A673 (cell line): ENCODE measurements at regions not wholly inside any gene's neighbourhood (a gene's known extent, or its start where the extent isn't known, plus 50 kb on each side); places are given as distances from the start of the nearest gene placed in this dataset.
"Not testable (repeated sequence)": the region's sequence is repeated elsewhere in the genome, so short reads cannot be mapped to it uniquely, and the experiment has no call there.

Experiments
- BruUV-seq: library from RNA; stranded (reverse); fragments of 400-500 nt; replicated peaks from 2 replicates; lab custom pipeline; 2021; lab: Mats Ljungman, UMichigan
- CTCF ChIA-PET: fragments of 300-600 bp; sonication (Branson Sonifier 250); formaldehyde crosslinking; loops from one replicate; lab custom pipeline; 2022; ENCODE audit warnings: antibody characterized with exemption; lab: Charles Lee
- POLR2A ChIA-PET: fragments of 300-600 bp; sonication (Branson Sonifier 250); formaldehyde crosslinking; loops from one replicate; lab custom pipeline; 2022; ENCODE audit warnings: antibody characterized with exemption; ENCODE audit not compliant: low non-redundant PET; lab: Charles Lee
- DNase-seq: peaks from one replicate; pipeline ENCODE4 v3.0.0-alpha.2; 2015; ENCODE audit warnings: low spot score
- H3K27ac ChIP-seq: fragments of 200-600 bp; sonication (generic); 2 replicates; pipeline ENCODE4 v1.5.1; 2016; ENCODE audit warnings: mixed run types, low read depth, mild to moderate bottlenecking, mixed read lengths, antibody characterized with exemption, low read length; ENCODE audit not compliant: poor library complexity, severe bottlenecking
- H3K27me3 ChIP-seq: fragments of 200-600 bp; sonication (generic); replicated peaks from 2 replicates; pipeline ENCODE4 v1.6.1; 2017; ENCODE audit warnings: mixed run types, low read depth, mild to moderate bottlenecking, mixed read lengths, antibody characterized with exemption, low read length; ENCODE audit not compliant: insufficient read depth, poor library complexity
- H3K36me3 ChIP-seq: fragments of 200-600 bp; sonication (generic); 2 replicates; pipeline ENCODE4 v1.6.1; 2016; ENCODE audit warnings: mixed run types, mild to moderate bottlenecking, mixed read lengths, antibody characterized with exemption, low read length; ENCODE audit not compliant: insufficient read depth, poor library complexity, severe bottlenecking
- H3K4me1 ChIP-seq: fragments of 200-600 bp; sonication (generic); 2 replicates; pipeline ENCODE4 v1.6.1; 2017; ENCODE audit warnings: mixed run types, mild to moderate bottlenecking, mixed read lengths, antibody characterized with exemption, low read length; ENCODE audit not compliant: insufficient read depth, poor library complexity, severe bottlenecking
- H3K4me3 ChIP-seq: fragments of 200-600 bp; sonication (generic); 2 replicates; pipeline ENCODE4 v1.5.1; 2016; ENCODE audit warnings: low read depth, mixed run types, mild to moderate bottlenecking, mixed read lengths, low read length; ENCODE audit not compliant: poor library complexity, severe bottlenecking
- H3K9me3 ChIP-seq: fragments of 200-600 bp; sonication (generic); 2 replicates; pipeline ENCODE4 v1.6.1; 2016; ENCODE audit warnings: mixed run types, low read depth, mild to moderate bottlenecking, mixed read lengths, antibody characterized with exemption, low read length; ENCODE audit not compliant: poor library complexity, severe bottlenecking
- CTCF ChIP-seq: fragments of 300-800, 200-600 bp; sonication (generic); conservative IDR thresholded peaks from 2 replicates; pipeline ENCODE4 v1.5.1; 2017; ENCODE audit warnings: low read depth, mild to moderate bottlenecking, antibody characterized with exemption, low read length, moderate library complexity, mixed read lengths
- EZH2 ChIP-seq: fragments of 200-600 bp; sonication (generic); IDR thresholded peaks from 2 replicates; pipeline ENCODE4 v1.6.1; 2017; ENCODE audit warnings: borderline replicate concordance, low read depth, mild to moderate bottlenecking, mixed read lengths, antibody characterized with exemption, low read length; ENCODE audit not compliant: poor library complexity, severe bottlenecking
- intact Hi-C: fragments of 100-400 bp; cut with micrococcal nuclease; formaldehyde crosslinking; loops from one replicate; pipeline ENCODE4 v1.10.0; 2022; ENCODE audit not compliant: unreplicated experiment

GRCh38 chrX:26778320-26778888 is 562.4 kb downstream of the MAGEB5 start:
- Histone ChIP-seq H3K9me3 (peaks cover 22% of the 10 kb centered on the region), H3K27ac (no peak overlapping the region), H3K4me1 (no peaks in the 10 kb centered on the region), H3K27me3 (no peaks in the 10 kb centered on the region), H3K4me3 (no peak overlapping the region), H3K36me3 (no peaks in the 10 kb centered on the region)
- ChIA-PET CTCF (interaction anchor here (0.5 kb wide), 1 partner anchor 403 kb away, joined by 3 read pairs; no protein-coding TSS in a partner anchor), POLR2A (no interaction called here)
- TF ChIP-seq CTCF: peak; percentile 35; the same call in 1 of the 2 replicates
- no peak for TF ChIP-seq EZH2
- BruUV-seq: no TSS peak
- intact Hi-C loops: no loop called here
- peak; percentile 2 for DNase-seq

- H3K4me1 ChIP-seq: no peaks in the 10 kb centered on the region
- BruUV-seq: no TSS peak
- H3K9me3 ChIP-seq: no peaks in the 10 kb centered on the region
- no peak overlapping the region for H3K4me3 ChIP-seq
- ChIA-PET CTCF (no interaction called here), POLR2A (no interaction called here)
- H3K27ac ChIP-seq: no peak overlapping the region
- intact Hi-C loops: no loop called here
- no peak for TF ChIP-seq EZH2
- H3K27me3 ChIP-seq: no peaks in the 10 kb centered on the region
- no peaks in the 10 kb centered on the region for H3K36me3 ChIP-seq
- no peak for DNase-seq
Observed at GRCh38 chrX:26762253-26762652, 546.3 kb downstream of the MAGEB5 start.

- BruUV-seq, CTCF ChIA-PET, H3K4me3 ChIP-seq, H3K36me3 ChIP-seq, H3K4me1 ChIP-seq, DNase-seq, intact Hi-C loops, POLR2A ChIA-PET, H3K27me3 ChIP-seq, H3K9me3 ChIP-seq, H3K27ac ChIP-seq: not testable (repeated sequence)
Observed at GRCh38 chrX:26755760-26756159, 539.8 kb downstream of the MAGEB5 start.

- intact Hi-C loops: no loop called here
- CTCF ChIA-PET: no interaction called here
- H3K4me3 ChIP-seq: no peak overlapping the region
- BruUV-seq: no TSS peak
- no peaks in the 10 kb centered on the region for H3K27me3 ChIP-seq
- POLR2A ChIA-PET: no interaction called here
- TF ChIP-seq EZH2 (no peak), CTCF (no peak)
- H3K9me3 ChIP-seq: no peaks in the 10 kb centered on the region
- no peak overlapping the region for H3K27ac ChIP-seq
- H3K4me1 ChIP-seq: no peaks in the 10 kb centered on the region
- DNase-seq: no peak
- H3K36me3 ChIP-seq: no peaks in the 10 kb centered on the region
Observed at GRCh38 chrX:26747877-26748276, 531.9 kb downstream of the MAGEB5 start.
